GM23338 (cell line): ENCODE measurements at regions not wholly inside any gene's neighbourhood (a gene's known extent, or its start where the extent isn't known, plus 50 kb on each side); places are given as distances from the start of the nearest gene placed in this dataset.

Experiments
- CREB1 ChIP-seq: fragments of 250-450 bp; sonication (Bioruptor Pico); IDR thresholded peaks from 2 replicates; pipeline ENCODE4 v1.5.0; 2020; ENCODE audit warnings: low read depth, mild to moderate bottlenecking, moderate library complexity
- CTCF ChIP-seq, 2 experiments: fragments of 200-600 bp in 1 of 2; sonication (generic) in 1 of 2; conservative IDR thresholded peaks; 2 replicates each; pipeline versions ENCODE4 v1.5.1 to v1.6.1; 2016 to 2017; ENCODE audit warnings: antibody characterized with exemption in 2 of 2, low read depth in 2 of 2, mild to moderate bottlenecking in 2 of 2, moderate library complexity in 1 of 2
- EZH2 ChIP-seq: fragments of 200-600 bp; sonication (generic); IDR thresholded peaks from one replicate; pipeline ENCODE4 v1.8.0; 2017; ENCODE audit warnings: antibody characterized with exemption, mild to moderate bottlenecking, low read depth; ENCODE audit not compliant: unreplicated experiment
- EZH2phosphoT487 ChIP-seq: fragments of 200-600 bp; sonication (generic); IDR thresholded peaks from one replicate; pipeline ENCODE4 v1.8.1; 2018; ENCODE audit warnings: antibody characterized with exemption; ENCODE audit not compliant: unreplicated experiment
- ZNF331 ChIP-seq: fragments of 250-450 bp; sonication (Bioruptor Pico); IDR thresholded peaks from 2 replicates; pipeline ENCODE4 v1.5.0; 2020; ENCODE audit warnings: low read depth, mild to moderate bottlenecking, moderate library complexity
- ZNF462 ChIP-seq: fragments of 250-450 bp; sonication (Bioruptor Pico); IDR thresholded peaks from 2 replicates; pipeline ENCODE4 v1.5.0; 2020; ENCODE audit warnings: mild to moderate bottlenecking, moderate library complexity
- TF ChIP-seq, protein P1 (sequence below): IDR thresholded peaks from 2 replicates; pipeline ENCODE4 v1.6.1; 2016; ENCODE audit warnings: antibody characterized with exemption

- TF ChIP-seq ZNF462 (CRISPR knock-in tag) (no peak), ZNF331 (no peak), EZH2 (no peak), EZH2phosphoT487 (no peak), CREB1 (CRISPR knock-in tag) (no peak), CTCF (conservative IDR thresholded peaks at IDR 0.05; ENCODE audit: low read depth in 2 of 2) (no peak)
- TF ChIP-seq, protein P1, sequence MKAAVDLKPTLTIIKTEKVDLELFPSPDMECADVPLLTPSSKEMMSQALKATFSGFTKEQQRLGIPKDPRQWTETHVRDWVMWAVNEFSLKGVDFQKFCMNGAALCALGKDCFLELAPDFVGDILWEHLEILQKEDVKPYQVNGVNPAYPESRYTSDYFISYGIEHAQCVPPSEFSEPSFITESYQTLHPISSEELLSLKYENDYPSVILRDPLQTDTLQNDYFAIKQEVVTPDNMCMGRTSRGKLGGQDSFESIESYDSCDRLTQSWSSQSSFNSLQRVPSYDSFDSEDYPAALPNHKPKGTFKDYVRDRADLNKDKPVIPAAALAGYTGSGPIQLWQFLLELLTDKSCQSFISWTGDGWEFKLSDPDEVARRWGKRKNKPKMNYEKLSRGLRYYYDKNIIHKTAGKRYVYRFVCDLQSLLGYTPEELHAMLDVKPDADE, result no peak
These were observed 207.5 kb downstream of the MN1 start (continued) for GRCh38 chr22:27594020-27594419.
